Activated CD8-positive, alpha-beta memory T cell treated with anti-CD3 and anti-CD28 coated beads for 24 hours (primary cell): ENCODE measurements at regions not wholly inside any gene's neighbourhood (a gene's known extent, or its start where the extent isn't known, plus 50 kb on each side); places are given as distances from the start of the nearest gene placed in this dataset.
"Not testable (repeated sequence)": the region's sequence is repeated elsewhere in the genome, so short reads cannot be mapped to it uniquely, and the experiment has no call there.

Experiments
- DNase-seq: peaks from one replicate; pipeline ENCODE4 v3.0.0-alpha.2; 2020

DNA sequence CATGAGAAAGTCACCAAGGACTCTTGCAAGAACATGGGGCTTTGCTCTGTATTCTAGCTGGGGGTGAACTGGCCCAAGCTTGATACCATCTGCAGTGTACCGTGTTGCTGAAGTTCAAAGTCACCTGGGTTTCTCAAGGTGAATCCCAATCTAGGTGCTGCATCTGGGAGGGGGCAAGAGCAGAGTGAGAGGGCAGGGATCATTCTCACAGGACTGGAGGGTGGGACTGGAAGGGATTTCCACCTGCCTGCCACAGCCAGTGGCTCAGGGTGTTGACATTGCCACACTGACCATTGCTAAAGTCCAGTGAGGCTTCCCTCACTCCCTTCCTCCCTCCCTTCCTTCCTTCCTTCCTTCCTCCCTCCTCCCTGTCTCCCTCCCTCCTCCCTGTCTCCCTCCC, 98.7 kb downstream of the MYCN start:
- no peak for DNase-seq

GRCh38 chr2:16038621-16039020, 98.3 kb downstream of the MYCN start:
- no peak for DNase-seq

- no peak for DNase-seq
Measured at GRCh38 chr2:16037808-16038457, 97.6 kb downstream of the MYCN start.

GRCh38 chr2:16036951-16037350, 96.6 kb downstream of the MYCN start:
- DNase-seq = no peak

GRCh38 chr2:16035747-16036745, 95.7 kb downstream of the MYCN start:
- no peak for DNase-seq

GRCh38 chr2:16034975-16035746, 94.8 kb downstream of the MYCN start:
- DNase-seq = no peak

DNA sequence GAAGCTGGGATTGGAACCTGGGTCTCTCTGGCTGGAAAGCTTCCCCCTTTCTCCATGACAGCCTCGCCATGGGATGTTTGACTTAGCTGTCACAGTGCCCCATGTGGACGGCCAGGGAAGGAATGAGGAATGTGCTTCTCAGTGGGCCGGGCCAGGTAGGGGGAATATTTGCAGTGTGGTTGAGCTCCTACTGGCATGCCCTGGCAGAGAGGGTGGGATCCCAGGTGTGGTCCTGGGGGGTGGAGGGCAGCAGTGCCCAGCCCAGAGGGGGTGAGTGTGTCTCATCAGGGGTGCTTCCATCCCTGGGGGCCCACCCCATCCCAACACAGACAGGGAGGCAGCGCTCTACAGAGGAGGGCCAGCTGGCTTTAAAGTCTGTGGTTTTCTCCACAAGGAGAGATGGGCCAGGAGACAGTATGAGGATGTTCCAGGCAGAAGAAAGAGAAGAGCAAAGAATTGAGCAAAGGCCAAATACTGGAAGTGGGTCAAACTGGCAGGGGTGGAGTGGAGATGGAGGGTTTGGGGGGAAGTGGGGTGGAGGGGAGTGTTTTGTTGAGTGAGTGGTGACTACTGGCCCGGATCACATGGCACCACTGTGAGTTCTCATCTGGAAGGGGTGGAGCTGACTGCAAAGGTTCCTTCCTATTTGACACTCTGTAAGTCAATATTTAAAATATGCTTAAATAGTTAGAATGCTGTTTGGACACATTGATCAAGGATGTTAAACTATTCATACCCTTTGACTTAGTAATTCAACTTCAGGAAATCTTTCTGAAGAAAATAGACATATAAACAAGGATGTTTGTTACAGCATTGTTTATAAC, 94.0 kb downstream of the MYCN start:
- no peak for DNase-seq

- no peak for DNase-seq
Measured at GRCh38 chr2:16033032-16033293, 92.6 kb downstream of the MYCN start.

DNA sequence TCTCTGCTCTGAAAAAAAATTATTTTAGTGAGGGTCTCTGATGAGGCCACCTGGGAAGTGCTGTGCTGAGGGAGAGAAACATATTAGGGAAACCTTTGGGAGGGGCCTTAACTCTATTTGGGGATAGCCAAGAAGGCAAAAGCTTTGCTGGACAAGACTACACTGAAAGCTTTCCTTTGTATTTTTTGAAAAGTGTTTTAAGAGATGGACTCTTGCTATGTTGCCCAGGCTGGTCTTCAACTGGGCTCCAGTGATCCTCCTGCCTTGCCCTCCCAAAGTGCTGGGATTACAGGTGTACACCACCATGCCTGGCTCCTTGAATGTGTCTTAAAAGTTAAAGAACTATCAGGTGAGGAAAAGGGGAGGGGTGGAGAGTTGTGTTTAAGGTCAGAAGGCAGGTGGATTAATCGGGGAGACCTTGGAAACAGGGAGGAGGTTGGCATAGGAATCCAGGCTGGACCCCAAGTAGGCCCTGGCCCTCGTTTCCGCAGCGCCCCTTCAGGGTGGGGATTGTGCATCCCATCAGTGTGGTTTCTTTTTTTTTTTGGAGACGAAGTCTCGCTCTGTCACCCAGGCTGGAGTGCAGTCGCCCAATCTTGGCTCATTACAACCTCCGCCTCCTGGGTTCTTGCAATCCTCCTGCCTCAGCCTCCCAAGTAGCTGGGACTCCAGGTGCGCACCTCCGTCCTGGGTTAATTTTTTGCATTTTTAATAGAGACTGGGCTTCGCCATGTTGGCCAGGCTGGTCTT, 92.1 kb downstream of the MYCN start:
- no peak for DNase-seq

GRCh38 chr2:16031848-16032159, 91.5 kb downstream of the MYCN start:
- DNase-seq = no peak

DNA sequence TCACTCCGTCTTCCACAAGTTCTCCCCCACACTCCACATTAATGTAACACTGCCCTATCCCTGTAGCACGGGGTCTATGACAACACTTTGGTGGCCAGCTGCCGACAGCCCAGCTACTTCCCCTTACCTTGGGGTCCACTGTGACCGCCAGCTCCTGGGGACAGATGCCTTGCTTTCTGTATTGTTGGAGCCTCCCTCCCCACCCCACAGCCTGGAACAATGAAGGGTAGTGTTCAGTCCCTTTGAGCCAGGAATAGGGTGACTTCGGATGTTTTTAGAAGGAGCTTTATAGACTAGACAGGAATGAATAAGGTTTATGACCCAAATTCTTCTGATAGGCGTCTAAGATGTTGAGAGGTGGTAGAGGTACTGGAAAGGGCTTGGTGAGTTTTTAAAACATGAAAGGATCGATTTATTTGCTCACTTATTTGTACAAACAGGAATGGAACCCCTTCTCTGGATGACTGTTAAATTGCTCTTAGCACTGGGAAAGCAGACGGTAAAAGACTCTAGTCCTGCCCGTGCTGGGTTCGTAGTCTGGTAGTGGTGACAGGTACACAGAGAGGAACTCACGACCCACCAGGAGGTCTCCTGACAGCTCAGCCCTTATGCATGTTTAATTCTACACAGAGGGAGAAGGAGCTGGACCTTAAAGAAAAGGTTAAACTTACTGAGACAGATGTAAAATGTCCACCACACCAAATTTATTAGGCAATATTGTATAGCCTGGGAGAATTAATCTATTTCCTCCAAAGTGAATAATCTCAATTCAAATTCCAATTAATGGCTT, 90.9 kb downstream of the MYCN start:
- DNase-seq = no peak

DNA sequence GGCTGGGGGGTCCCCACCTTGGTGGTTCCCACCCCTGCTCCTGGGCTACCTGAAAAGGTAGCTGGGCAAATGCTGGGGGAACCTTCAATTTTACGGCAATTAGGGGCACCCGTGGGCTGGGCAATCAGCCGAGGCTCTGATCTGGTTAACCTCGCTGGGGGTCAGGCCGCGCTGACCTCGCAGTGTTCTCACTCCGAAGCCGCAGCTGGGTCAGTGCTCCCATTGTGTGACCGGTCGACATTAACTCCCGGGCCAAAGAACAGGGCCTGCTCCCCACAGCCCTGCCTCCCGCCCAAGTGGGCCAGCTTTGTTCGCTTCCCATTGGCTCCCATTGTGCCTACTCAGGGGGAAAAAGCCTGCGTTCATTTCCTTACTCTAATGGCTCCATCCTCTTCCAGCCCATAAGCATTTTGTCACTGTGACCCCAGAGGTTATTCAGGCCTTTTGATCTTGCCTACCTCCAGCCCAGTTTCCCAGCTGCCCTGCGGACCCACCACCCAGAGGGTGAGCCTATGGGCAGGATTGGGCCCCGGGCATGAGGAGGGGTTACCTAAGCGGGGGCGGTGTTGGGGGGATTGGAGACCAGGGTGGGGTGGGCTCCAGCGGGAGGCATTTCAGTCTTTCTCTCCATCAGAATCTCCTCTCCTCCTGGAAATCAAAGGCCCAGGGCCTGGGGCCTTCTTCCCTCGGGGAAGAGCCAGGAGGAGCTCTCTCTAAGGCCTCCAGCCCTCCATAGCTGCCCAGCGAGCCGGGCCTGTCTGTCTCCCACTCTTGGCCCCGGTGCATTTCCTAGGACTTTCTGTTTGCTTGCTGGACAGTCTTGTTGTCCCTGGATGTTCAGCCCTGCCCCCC, 90.1 kb downstream of the MYCN start:
- DNase-seq = no peak

DNA sequence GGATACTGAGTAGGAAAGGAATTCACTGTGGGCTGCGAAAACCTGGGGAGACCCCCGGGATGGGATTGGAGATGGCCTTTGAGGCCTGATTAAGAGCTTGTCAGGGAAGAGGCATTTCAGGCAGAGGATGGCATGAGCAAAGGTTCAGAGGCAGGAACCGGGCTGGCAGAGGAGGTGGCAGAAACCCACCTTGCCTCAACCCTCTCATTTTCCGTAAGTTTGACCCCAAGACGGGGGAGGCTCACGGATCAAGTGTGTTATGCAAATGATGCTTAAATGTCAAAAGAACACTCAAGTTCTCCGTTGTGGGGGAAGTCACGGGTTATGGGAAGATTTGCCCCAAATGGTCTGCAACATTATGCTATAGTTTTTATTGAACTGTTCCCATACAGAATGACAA, 88.3 kb downstream of the MYCN start:
- DNase-seq = no peak

DNA sequence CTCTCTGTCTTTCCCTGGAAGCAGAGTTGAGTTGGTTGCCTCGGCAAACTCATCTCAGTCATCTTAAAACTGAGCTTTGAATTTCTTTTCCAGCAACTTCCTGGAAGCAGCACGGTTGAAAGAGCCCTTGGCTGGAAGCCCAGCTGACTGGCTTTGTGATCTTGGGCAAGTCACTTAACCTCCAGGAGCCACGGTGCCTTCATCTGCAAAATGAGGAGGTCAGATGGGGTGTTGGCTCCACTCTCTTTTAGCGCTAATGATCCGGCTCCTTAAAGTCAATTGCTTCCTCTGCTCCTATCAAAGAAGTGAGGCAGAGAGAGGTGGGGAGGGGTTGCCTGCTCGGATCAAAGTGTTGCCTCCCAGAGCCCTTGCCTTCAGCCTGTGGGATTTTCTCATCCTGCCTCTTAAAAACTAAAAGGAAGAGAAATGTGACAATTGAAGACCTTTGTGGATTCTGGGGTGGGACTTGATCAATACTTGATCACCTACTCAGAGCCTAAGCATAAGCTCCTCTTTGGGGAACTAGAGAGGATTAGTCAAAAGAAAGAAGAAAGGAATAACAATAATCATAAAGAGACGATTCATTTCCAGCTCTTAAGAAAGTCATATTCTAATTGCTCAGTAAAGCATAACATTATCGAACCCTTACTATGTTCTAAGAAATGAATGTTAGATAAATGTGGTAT, 86.6 kb downstream of the MYCN start:
- no peak for DNase-seq

DNA sequence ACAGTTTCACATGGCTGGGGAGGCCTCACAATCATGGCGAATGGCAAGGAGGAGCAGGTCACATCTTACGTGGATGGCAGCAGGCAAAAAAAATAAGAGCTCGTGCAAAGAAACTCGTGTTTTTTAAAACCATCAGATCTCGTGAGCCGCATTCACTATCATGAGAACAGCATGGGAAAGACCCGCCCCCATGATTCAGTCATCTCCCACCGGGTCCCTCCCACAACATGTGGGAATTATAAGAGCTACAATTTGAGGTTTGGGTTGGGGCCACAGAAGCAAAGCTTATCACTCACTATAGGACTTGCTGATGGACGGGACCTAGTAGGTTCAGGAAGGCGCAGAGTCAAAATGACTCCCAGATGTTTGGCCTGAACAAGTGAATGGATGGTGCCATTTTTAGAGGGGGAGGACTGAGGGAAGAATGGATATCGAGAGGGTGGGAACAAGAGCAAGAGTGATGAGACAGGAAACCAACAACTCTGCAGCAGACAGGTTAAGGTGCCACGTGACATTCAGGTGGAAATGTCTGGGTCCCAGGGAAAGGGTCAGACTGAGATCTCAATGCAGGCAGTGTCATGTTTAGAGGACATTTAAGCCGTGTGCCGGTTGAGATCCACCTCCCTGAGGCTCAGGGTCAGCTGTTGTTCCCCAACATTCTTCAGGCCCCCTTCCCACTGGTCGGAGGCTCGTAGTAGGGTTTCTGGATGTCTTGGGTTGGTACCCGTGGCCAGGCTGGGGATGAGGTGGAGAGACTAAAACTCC, 85.7 kb downstream of the MYCN start:
- DNase-seq = no peak

- no peak for DNase-seq
Measured at GRCh38 chr2:16025211-16025875, 85.0 kb downstream of the MYCN start.

GRCh38 chr2:16024628-16025027, 84.3 kb downstream of the MYCN start:
- DNase-seq = not testable (repeated sequence)
